ENCODE measurements at regions not wholly inside any gene's neighbourhood (a gene's known extent, or its start where the extent isn't known, plus 50 kb on each side); places are given as distances from the start of the nearest gene placed in this dataset.

DNA sequence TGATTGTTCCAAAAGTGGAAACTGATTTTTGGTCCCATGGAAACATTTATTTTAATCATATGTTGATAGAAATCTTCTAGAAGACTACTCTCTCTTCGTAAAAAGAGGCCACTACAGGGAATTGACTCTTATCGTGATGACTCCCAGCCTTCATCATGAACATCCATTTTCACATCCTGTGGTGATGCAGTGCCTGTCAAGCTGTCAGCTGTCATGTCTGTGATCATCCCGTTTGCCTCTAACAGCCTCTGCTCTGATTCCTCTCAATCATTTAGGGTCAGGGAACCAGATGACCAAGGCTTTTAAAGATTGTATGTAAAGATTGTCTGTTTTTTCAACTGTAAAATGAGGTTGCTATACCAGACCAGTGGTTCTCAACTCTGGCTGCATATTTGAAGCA, 419.0 kb upstream of the MGAT4C start:
- DNase-seq (ENCODE audit: low spot score): no peak
- Mint-ChIP-seq H3K9me3 (peaks cover 11% of the 10 kb centered on the region), H3K27ac (no peak overlapping the region), H3K4me3 (no peak overlapping the region), H3K27me3 (ENCODE audit: low read depth) (no peaks in the 10 kb centered on the region), H3K4me1 (ENCODE audit: low read depth) (no peaks in the 10 kb centered on the region), H3K36me3 (ENCODE audit: low read depth) (no peaks in the 10 kb centered on the region)

DNA sequence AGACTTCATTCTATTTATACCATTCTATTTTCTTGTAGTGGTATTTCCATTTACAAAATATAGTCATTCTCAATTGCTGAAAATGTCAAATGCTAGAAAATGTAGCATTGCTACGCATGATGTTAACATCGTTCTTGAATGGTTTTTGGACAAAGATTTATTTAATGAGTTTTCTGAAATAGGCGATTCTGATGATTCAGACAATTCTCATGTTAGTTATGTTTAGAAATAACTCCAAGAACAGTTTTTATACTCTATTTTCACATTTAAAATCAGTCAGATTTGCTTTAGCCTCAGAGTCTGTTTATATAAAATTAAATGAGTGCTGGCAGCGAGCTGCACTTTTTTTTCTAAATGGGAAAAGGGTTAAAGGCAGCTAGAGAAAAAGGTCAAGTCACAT, 414.8 kb upstream of the MGAT4C start:
- Mint-ChIP-seq H3K27me3 (ENCODE audit: low read depth) (no peaks in the 10 kb centered on the region), H3K4me1 (ENCODE audit: low read depth) (no peaks in the 10 kb centered on the region), H3K9me3 (peaks cover 18% of the 10 kb centered on the region), H3K36me3 (ENCODE audit: low read depth) (no peaks in the 10 kb centered on the region), H3K27ac (no peak overlapping the region), H3K4me3 (no peak overlapping the region)
- DNase-seq (ENCODE audit: low spot score): no peak

DNA sequence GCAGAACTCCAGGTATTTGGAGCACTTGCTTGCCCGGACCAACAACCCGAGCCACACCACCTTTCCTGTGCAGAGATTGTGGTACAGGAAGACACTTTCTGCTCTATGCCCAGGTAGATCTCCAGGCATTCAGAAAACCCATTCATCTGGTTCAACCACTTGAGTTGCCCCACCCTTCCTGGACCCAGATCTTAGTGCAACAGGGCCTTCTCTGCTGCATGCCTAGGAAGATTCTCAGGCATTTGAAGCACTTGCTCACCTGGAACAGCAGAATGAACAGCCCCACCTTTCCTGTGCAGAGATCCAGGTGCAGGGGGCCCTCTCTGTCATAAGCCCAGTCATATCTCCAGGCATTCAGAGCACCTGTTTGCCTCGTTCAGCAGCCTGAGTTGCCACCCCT, 412.8 kb upstream of the MGAT4C start:
- Mint-ChIP-seq H3K4me3 (no peak overlapping the region), H3K4me1 (ENCODE audit: low read depth) (no peaks in the 10 kb centered on the region), H3K27ac (no peak overlapping the region), H3K36me3 (ENCODE audit: low read depth) (no peaks in the 10 kb centered on the region), H3K9me3 (peaks cover 21% of the 10 kb centered on the region), H3K27me3 (ENCODE audit: low read depth) (no peaks in the 10 kb centered on the region)
- no peak for DNase-seq (ENCODE audit: low spot score)

DNA sequence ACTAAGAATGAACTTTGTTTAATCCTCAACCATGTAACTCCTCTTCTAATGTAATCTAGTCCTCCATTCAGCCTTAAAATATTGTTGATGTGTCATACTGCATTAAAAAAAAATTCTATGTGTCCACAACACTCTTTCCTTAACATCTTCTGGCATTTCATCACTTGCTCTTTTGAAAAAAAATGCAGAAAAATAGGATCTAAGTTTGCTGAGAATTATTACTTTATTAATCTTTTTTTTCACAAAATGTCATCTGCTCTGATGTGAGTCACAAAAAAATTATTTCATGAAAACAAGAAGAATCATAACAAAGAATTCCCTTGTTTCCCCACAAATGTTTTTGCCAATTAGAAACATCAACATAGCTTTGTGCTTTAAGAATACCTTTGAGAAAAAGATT, 410.1 kb upstream of the MGAT4C start:
- H3K4me3 Mint-ChIP-seq: no peak overlapping the region
- H3K27ac Mint-ChIP-seq: no peak overlapping the region
- H3K36me3 Mint-ChIP-seq (ENCODE audit: low read depth): no peaks in the 10 kb centered on the region
- peaks cover 18% of the 10 kb centered on the region for H3K9me3 Mint-ChIP-seq
- no peaks in the 10 kb centered on the region for H3K4me1 Mint-ChIP-seq (ENCODE audit: low read depth)
- no peaks in the 10 kb centered on the region for H3K27me3 Mint-ChIP-seq (ENCODE audit: low read depth)
- DNase-seq (ENCODE audit: low spot score): no peak

DNA sequence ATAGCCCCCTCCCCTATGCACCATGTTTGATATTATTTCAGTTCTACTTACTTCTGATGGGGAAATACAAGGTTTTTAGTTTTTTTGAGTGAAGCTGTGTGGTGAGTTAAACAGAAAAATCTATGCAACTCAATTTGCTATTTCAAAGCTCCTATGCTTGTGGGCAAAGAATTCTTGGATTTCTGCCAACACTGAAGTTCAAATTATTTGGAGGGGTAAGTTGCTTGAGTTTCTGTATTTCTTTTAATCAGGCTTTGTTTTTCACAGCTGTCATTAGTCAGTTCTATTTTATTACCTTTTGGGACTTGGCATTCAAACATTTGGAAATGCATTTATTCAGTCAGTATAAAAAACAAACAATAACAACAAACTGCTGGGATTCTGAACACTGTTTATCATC, 407.5 kb upstream of the MGAT4C start:
- Mint-ChIP-seq H3K27me3 (ENCODE audit: low read depth) (no peaks in the 10 kb centered on the region), H3K4me3 (no peak overlapping the region), H3K27ac (no peak overlapping the region), H3K36me3 (ENCODE audit: low read depth) (no peaks in the 10 kb centered on the region), H3K4me1 (ENCODE audit: low read depth) (no peaks in the 10 kb centered on the region), H3K9me3 (peaks cover 9% of the 10 kb centered on the region)
- no peak for DNase-seq (ENCODE audit: low spot score)

DNA sequence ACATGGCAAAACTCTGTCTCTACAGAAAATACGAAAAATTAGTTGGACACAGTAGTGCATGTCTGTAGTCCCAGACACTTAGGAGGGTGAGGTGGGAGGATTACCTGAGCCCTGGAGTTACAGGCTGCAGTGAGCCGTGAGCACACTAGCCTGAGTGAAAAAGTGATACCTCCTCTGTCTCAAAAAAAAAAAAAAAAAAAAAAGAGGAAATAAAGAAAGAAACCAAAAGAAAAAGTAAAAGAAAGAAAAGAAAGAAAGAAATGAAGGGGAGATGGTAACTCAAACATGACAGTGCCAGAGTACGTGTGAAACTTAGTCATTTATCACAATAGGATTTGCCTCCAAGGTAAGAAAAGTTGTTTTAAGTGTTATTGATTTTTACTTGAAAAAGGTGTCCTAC, 407.0 kb upstream of the MGAT4C start:
- no peak for DNase-seq (ENCODE audit: low spot score)
- H3K27me3 Mint-ChIP-seq (ENCODE audit: low read depth): no peaks in the 10 kb centered on the region
- H3K9me3 Mint-ChIP-seq: peaks cover 9% of the 10 kb centered on the region
- H3K4me1 Mint-ChIP-seq (ENCODE audit: low read depth): no peaks in the 10 kb centered on the region
- no peaks in the 10 kb centered on the region for H3K36me3 Mint-ChIP-seq (ENCODE audit: low read depth)
- H3K4me3 Mint-ChIP-seq: no peak overlapping the region
- no peak overlapping the region for H3K27ac Mint-ChIP-seq

DNA sequence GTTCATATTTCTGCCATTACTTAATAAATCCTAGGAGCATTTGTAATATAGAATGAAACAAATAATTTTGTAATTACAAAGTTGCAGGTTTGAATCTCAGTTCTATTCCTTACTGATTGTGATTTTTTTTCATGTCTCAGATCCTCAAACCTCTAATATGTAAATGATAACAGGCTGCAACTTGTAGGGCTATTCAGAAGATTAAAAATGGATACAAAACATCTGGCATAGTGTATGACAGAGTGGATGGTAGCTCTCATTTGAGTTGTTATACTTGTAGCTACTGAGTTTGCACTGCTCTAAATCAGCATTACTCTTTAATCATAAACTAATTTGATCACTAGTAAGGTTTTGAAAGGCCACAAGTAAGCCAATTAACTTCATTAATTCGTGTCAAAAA, 406.3 kb upstream of the MGAT4C start:
- no peaks in the 10 kb centered on the region for H3K27me3 Mint-ChIP-seq (ENCODE audit: low read depth)
- DNase-seq (ENCODE audit: low spot score): no peak
- H3K4me1 Mint-ChIP-seq (ENCODE audit: low read depth): no peaks in the 10 kb centered on the region
- no peak overlapping the region for H3K4me3 Mint-ChIP-seq
- no peaks in the 10 kb centered on the region for H3K36me3 Mint-ChIP-seq (ENCODE audit: low read depth)
- H3K27ac Mint-ChIP-seq: no peak overlapping the region
- peaks cover 9% of the 10 kb centered on the region for H3K9me3 Mint-ChIP-seq

DNA sequence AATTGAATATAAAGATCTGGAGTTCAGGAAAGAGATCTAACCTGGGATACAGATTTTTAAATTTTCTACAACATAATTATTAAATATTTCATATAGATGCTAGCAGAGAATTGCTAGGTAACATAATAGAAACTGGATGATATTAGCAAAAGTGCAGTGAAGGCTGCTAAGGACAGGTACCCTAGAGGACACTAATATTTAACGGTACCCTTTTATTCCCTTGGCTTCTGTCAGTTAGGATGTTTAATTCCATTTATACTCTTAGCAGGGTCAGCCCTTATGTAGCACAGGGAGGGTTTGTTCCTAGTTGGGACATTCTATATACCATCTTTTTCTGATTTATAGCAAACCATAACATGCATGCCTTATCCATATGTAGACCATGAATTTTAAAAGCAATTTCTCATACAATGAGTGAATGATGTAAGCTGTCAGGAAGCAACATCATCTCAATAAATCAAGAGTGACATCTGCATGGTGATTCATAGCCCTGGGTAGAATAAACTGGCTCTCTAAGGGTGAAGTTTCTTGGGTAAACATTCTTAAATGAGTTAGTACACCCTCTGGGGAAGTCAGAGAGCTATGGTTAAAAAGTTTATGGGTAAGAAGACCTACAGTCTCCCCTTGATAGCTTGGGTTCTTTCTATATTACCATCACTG, 404.4 kb upstream of the MGAT4C start:
- H3K27ac Mint-ChIP-seq: no peak overlapping the region
- H3K4me1 Mint-ChIP-seq (ENCODE audit: low read depth): no peaks in the 10 kb centered on the region
- H3K9me3 Mint-ChIP-seq: peaks cover 3% of the 10 kb centered on the region
- no peaks in the 10 kb centered on the region for H3K27me3 Mint-ChIP-seq (ENCODE audit: low read depth)
- no peak overlapping the region for H3K4me3 Mint-ChIP-seq
- DNase-seq (ENCODE audit: low spot score): no peak
- H3K36me3 Mint-ChIP-seq (ENCODE audit: low read depth): no peaks in the 10 kb centered on the region

DNA sequence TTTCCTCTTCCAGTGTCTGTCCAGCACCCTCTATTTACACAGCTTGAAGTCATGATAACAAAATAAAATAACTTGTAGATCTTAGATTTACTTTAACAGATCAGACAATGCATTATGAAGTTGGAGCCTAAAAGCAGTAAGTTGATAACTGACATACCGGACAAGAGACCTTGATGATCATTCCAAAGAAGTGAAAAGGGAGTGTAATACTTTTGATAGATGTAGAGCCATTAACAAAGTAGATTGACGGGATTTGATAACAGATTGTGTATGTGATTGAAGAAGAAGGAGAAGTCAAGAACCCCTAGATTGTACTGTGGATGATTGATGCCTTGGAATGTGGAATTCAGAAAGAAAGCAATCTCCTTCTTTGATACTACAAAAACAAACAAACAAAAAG, 403.8 kb upstream of the MGAT4C start:
- Mint-ChIP-seq H3K27ac (no peak overlapping the region), H3K4me1 (ENCODE audit: low read depth) (no peaks in the 10 kb centered on the region), H3K9me3 (peaks cover 3% of the 10 kb centered on the region), H3K36me3 (ENCODE audit: low read depth) (no peaks in the 10 kb centered on the region), H3K27me3 (ENCODE audit: low read depth) (no peaks in the 10 kb centered on the region), H3K4me3 (no peak overlapping the region)
- no peak for DNase-seq (ENCODE audit: low spot score)

DNA sequence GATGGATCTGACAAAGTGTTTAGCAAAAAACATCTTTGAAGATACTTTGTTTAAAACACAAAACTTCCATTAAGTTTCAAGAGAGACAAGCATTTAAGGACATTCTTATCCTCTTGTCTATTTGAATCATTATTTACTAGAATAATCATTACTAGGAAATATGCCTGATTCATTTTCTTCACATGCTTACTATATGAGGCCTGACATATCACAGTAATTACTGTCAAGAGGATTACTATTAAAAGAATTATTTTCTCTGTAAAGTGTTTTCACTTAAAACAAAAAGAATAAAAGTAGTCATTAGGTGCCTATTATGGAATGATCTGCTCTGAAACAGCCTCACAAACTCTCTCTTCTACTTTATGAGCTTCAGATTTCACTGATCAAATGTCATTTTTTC, 402.1 kb upstream of the MGAT4C start:
- Mint-ChIP-seq H3K9me3 (no peaks in the 10 kb centered on the region), H3K27ac (no peak overlapping the region), H3K4me1 (ENCODE audit: low read depth) (no peaks in the 10 kb centered on the region), H3K36me3 (ENCODE audit: low read depth) (no peaks in the 10 kb centered on the region), H3K27me3 (ENCODE audit: low read depth) (no peaks in the 10 kb centered on the region), H3K4me3 (no peak overlapping the region)
- no peak for DNase-seq (ENCODE audit: low spot score)

DNA sequence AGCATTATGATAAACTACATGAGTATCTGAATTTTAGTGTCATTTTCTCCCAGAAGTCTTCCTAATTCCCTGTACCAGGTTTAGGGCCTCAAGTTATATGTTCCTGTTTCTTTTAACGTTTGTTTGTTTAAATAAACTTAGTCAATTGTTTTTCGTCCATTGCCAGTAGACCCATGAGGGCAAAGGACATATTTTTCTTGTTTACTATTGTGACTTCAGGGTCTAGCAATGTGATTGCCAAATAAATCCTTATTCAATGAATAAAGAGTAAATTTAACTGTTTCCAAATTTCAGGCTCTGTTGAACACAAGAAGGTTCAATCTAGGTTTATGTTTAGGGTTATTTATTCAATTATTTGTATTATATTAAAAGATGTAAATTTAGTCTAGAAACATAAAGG, 391.6 kb upstream of the MGAT4C start:
- no peak overlapping the region for H3K4me3 Mint-ChIP-seq
- H3K27ac Mint-ChIP-seq: no peak overlapping the region

DNA sequence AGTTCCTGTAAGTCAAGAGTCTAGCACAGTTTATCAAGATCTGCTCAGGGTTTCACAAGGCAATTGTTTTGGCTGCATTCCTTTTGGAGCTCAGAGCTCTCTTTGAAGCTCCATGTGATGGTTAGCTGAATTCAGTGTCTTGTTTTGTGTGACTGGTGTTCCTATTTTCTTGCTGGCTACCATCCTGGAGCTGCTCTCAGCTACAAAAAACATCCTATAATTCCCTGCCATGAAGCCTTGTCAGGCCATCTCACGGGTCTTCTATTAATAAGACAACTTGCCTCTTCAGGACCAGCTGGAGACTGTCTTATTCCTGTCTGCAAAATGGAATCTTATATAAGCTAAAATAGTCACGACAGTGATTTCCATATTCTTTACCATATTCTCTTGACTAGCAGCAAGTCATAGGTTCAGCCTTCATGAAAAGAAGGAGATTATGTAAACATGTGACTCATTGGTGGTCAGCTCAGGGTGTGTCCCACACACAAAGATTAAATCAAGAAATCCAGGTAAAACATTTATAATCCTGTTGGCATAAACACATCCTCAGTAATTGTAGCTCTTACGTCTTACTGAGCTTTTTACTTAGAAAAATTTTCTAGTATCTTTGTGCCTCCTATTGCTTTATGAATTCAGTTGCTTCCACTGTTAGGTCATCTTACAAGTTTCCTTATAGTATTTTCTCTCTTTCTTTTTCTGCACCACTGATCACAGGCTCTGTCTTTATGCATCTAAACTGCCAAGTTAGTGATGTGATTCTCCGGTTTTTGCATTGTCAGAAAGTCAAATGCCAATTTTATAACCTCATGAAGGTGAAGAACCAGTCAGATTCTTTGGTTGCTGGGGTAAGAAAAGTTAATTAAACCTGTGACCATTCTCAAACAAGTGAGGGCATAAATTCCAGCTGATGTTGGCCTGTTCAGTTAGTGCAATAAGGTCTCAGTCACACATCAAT, 378.5 kb upstream of the MGAT4C start:
- Mint-ChIP-seq H3K27ac (no peak overlapping the region), H3K36me3 (ENCODE audit: low read depth) (no peaks in the 10 kb centered on the region), H3K4me3 (no peak overlapping the region), H3K9me3 (peaks cover 9% of the 10 kb centered on the region), H3K4me1 (ENCODE audit: low read depth) (no peaks in the 10 kb centered on the region), H3K27me3 (ENCODE audit: low read depth) (no peaks in the 10 kb centered on the region)
- DNase-seq (ENCODE audit: low spot score): no peak

More for the DNA sequence above, 391.6 kb upstream of the MGAT4C start:
- no peaks in the 10 kb centered on the region for H3K9me3 Mint-ChIP-seq
- no peaks in the 10 kb centered on the region for H3K36me3 Mint-ChIP-seq (ENCODE audit: low read depth)
- no peak for DNase-seq (ENCODE audit: low spot score)
- no peaks in the 10 kb centered on the region for H3K4me1 Mint-ChIP-seq (ENCODE audit: low read depth)
- H3K27me3 Mint-ChIP-seq (ENCODE audit: low read depth): no peaks in the 10 kb centered on the region

DNA sequence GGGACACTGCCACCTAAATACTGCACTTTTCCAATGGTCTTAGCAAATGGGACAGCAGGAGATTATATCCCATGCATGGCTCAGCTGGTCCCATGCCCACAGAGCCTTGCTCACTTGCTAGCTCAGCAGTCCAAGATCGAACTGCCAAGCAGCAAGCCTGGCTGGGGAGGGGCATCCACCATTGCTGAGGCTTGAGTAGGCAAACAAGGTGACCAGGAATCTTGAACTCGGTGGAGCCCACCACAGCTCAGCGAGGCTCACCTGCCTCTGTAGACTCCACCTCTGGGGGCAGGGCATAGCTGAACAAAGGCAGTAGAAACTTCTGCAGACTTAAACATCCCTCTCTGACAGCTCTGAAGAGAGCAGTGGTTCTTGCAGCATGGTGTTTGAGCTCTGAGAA, 370.8 kb upstream of the MGAT4C start:
- DNase-seq (ENCODE audit: low spot score): no peak
- Mint-ChIP-seq H3K4me1 (ENCODE audit: low read depth) (no peaks in the 10 kb centered on the region), H3K36me3 (ENCODE audit: low read depth) (no peaks in the 10 kb centered on the region), H3K27me3 (ENCODE audit: low read depth) (no peaks in the 10 kb centered on the region), H3K9me3 (peaks cover 49% of the 10 kb centered on the region), H3K4me3 (no peak overlapping the region), H3K27ac (no peak overlapping the region)

DNA sequence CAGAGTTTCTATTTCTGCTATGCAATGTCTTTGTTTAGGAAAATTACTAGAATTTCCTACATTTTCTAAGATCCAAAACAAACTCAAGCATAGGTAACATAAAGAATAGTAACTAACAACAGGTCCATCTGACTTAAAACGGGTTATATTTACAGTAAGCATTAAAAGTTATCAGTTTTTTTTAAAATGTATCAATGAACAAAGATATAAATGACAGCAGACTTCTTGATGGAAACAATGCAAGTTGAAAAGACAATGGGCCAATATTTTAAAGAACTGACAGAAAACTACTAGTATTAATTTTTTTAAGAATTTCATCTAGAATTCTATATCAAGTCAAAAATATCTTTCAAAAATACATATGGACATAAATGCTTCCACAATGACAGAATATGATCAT, 367.1 kb upstream of the MGAT4C start:
- Mint-ChIP-seq H3K36me3 (ENCODE audit: low read depth) (no peaks in the 10 kb centered on the region), H3K27ac (no peak overlapping the region), H3K4me3 (no peak overlapping the region)

More for the DNA sequence above, 367.1 kb upstream of the MGAT4C start:
- H3K4me1 Mint-ChIP-seq (ENCODE audit: low read depth): no peaks in the 10 kb centered on the region
- peaks cover 37% of the 10 kb centered on the region for H3K9me3 Mint-ChIP-seq
- no peak for DNase-seq (ENCODE audit: low spot score)
- H3K27me3 Mint-ChIP-seq (ENCODE audit: low read depth): no peaks in the 10 kb centered on the region

Measured in T-helper 2 cell treated with Interferon-gamma antibody and Interleukin-4, amounts not matched to agents 5 μg/mL and 100 μg/mL, for 36 hours (primary cell).